ENCODE measurements at regions not wholly inside any gene's neighbourhood (a gene's known extent, or its start where the extent isn't known, plus 50 kb on each side); places are given as distances from the start of the nearest gene placed in this dataset.

- Mint-ChIP-seq H3K27me3 (ENCODE audit: low read depth in 2 of 2) (no peaks in the 10 kb centered on the region), H3K36me3 (no peaks in the 10 kb centered on the region), H3K4me1 (no peaks in the 10 kb centered on the region), H3K4me3 (no peak overlapping the region), H3K9me3 (peaks cover 8 to 12% of the 10 kb centered on the region in 2 donors), H3K27ac (no peak overlapping the region)
- no peaks in the 10 kb centered on the region for H3K9me3 ChIP-seq (ENCODE audit: control insufficient read depth, insufficient read depth, low read length)
- no peaks in the 10 kb centered on the region for H3K36me3 ChIP-seq (ENCODE audit: control insufficient read depth, insufficient read depth, low read length)
- intact Hi-C loops (cut with micrococcal nuclease): no loop called here
- no peaks in the 10 kb centered on the region for H3K4me1 ChIP-seq (ENCODE audit: control insufficient read depth, insufficient read depth, low read length)
- H3K27ac ChIP-seq (ENCODE audit: low read length): no peak overlapping the region
- no peak for TF ChIP-seq CTCF (IDR thresholded peaks at IDR 0.05)
- WGBS (ENCODE audit: insufficient coverage): 93% methylated on average over 5 of the region's 6 CpGs
- DNase-seq (no peak), ATAC-seq (no peak)
- no peaks in the 10 kb centered on the region for H3K27me3 ChIP-seq (ENCODE audit: control insufficient read depth, insufficient read depth, low read length)
- H3K4me3 ChIP-seq (ENCODE audit: low read length): no peak overlapping the region
Observed at GRCh38 chr16:8110572-8111514, 479.5 kb downstream of the TMEM114 start.

- Histone ChIP-seq H3K36me3 (ENCODE audit: control insufficient read depth, insufficient read depth, low read length) (no peaks in the 10 kb centered on the region), H3K27ac (ENCODE audit: low read length) (no peak overlapping the region), H3K27me3 (ENCODE audit: control insufficient read depth, insufficient read depth, low read length) (no peaks in the 10 kb centered on the region), H3K9me3 (ENCODE audit: control insufficient read depth, insufficient read depth, low read length) (no peaks in the 10 kb centered on the region), H3K4me3 (ENCODE audit: low read length) (no peak overlapping the region), H3K4me1 (ENCODE audit: control insufficient read depth, insufficient read depth, low read length) (no peaks in the 10 kb centered on the region)
- Mint-ChIP-seq H3K27me3 (ENCODE audit: low read depth in 2 of 2) (no peaks in the 10 kb centered on the region), H3K36me3 (no peaks in the 10 kb centered on the region), H3K4me3 (no peak overlapping the region), H3K4me1 (no peaks in the 10 kb centered on the region), H3K27ac (no peak overlapping the region), H3K9me3 (peaks cover 8 to 10% of the 10 kb centered on the region in 2 donors)
- DNase-seq (no peak), ATAC-seq (no peak)
- WGBS (ENCODE audit: insufficient coverage): 83% methylated on average over 16 of the region's 18 CpGs
- intact Hi-C loops (cut with micrococcal nuclease): no loop called here
- no peak for TF ChIP-seq CTCF (IDR thresholded peaks at IDR 0.05)
Observed at GRCh38 chr16:8109510-8110369, 480.6 kb downstream of the TMEM114 start.

- H3K4me1 Mint-ChIP-seq: no peaks in the 10 kb centered on the region
- DNase-seq (no peak), ATAC-seq (no peak)
- H3K27me3 Mint-ChIP-seq (ENCODE audit: low read depth in 2 of 2): no peaks in the 10 kb centered on the region
- no peaks in the 10 kb centered on the region for H3K36me3 Mint-ChIP-seq
- H3K4me3 ChIP-seq (ENCODE audit: low read length): no peak overlapping the region
- no peaks in the 10 kb centered on the region for H3K4me1 ChIP-seq (ENCODE audit: control insufficient read depth, insufficient read depth, low read length)
- no peak overlapping the region for H3K27ac Mint-ChIP-seq
- no peaks in the 10 kb centered on the region for H3K27me3 ChIP-seq (ENCODE audit: control insufficient read depth, insufficient read depth, low read length)
- no peaks in the 10 kb centered on the region for H3K36me3 ChIP-seq (ENCODE audit: control insufficient read depth, insufficient read depth, low read length)
- TF ChIP-seq CTCF (IDR thresholded peaks at IDR 0.05): no peak
- intact Hi-C loops (cut with micrococcal nuclease): no loop called here
- peaks cover 8 to 10% of the 10 kb centered on the region in 2 donors for H3K9me3 Mint-ChIP-seq
- no peak overlapping the region for H3K27ac ChIP-seq (ENCODE audit: low read length)
- WGBS (ENCODE audit: insufficient coverage): 91% methylated on average over 15 of the region's 15 CpGs
- H3K9me3 ChIP-seq (ENCODE audit: control insufficient read depth, insufficient read depth, low read length): no peaks in the 10 kb centered on the region
- H3K4me3 Mint-ChIP-seq: no peak overlapping the region
Observed at GRCh38 chr16:8108991-8109509, 481.3 kb downstream of the TMEM114 start.

All from natural killer cell (primary cell).